Body of pancreas (tissue), 4 donors: ENCODE measurements at regions not wholly inside any gene's neighbourhood (a gene's known extent, or its start where the extent isn't known, plus 50 kb on each side); places are given as distances from the start of the nearest gene placed in this dataset.
"Not testable (repeated sequence)": the region's sequence is repeated elsewhere in the genome, so short reads cannot be mapped to it uniquely, and the experiment has no call there.

Source experiments
- ATAC-seq: fragments of 150-250 bp; one replicate; pipeline ENCODE4 v1.9.1; 2016
- DNase-seq, 4 donors: peaks; one replicate each; pipeline ENCODE4 v3.0.0-alpha.2; 2019
- H3K27ac ChIP-seq, 4 donors: fragments of 200-600 bp; sonication (generic); 1 replicate in 3 of 4; 2 replicates in 1 of 4; pipeline versions ENCODE4 v1.5.1 to v1.6.1; 2016 to 2019; ENCODE audit warnings: mild to moderate bottlenecking in 1 of 4, mixed read lengths in 1 of 4, moderate library complexity in 1 of 4
- H3K27me3 ChIP-seq, 2 donors: fragments of 200-600 bp; sonication (generic); one replicate each; pipeline ENCODE4 v1.6.0; 2016; ENCODE audit warnings: mild to moderate bottlenecking in 1 of 2
- H3K36me3 ChIP-seq, 2 donors: fragments of 200-600 bp; sonication (generic); replicated peaks in 1 of 2; 2 replicates each; pipeline ENCODE4 v1.5.1; 2016; ENCODE audit warnings: low read depth in 2 of 2; ENCODE audit not compliant: insufficient read depth in 1 of 2
- H3K4me1 ChIP-seq: fragments of 200-600 bp; sonication (generic); one replicate; pipeline ENCODE4 v1.6.0; 2016
- H3K4me3 ChIP-seq, 2 donors: fragments of 200-600 bp; sonication (generic); 1 replicate in 1 of 2; 2 replicates in 1 of 2; pipeline ENCODE4 v1.5.1; 2016 to 2019
- H3K9me3 ChIP-seq, 3 donors: fragments of 200-600 bp; sonication (generic); 1 replicate in 2 of 3; 2 replicates in 1 of 3; pipeline ENCODE4 v1.5.1; 2016
- POLR2A ChIP-seq, 3 donors: fragments of 450-650 bp; IDR thresholded peaks; one replicate each; pipeline ENCODE4 v1.6.1; 2016; ENCODE audit warnings: antibody characterized with exemption in 3 of 3, mild to moderate bottlenecking in 2 of 3
- WGBS, 2 donors: methylation state at CpG; one replicate each; pipeline ENCODE4 v1.1.5; 2017; 5-methylcytosine and 5-hydroxymethylcytosine counted together
- intact Hi-C: fragments of 100-400 bp; cut with DNase I; formaldehyde crosslinking; loops from one replicate; pipeline ENCODE4 v1.15.1; 2023
- TF ChIP-seq, protein P1 (sequence below), 7 experiments: fragments of 450-650 bp in 4 of 7; fragments of 200-600 bp in 3 of 7; sonication (generic) in 3 of 7; IDR thresholded peaks; one replicate each; pipeline ENCODE4 v1.5.1; 2016 to 2019; ENCODE audit warnings: antibody characterized with exemption in 7 of 7

DNA sequence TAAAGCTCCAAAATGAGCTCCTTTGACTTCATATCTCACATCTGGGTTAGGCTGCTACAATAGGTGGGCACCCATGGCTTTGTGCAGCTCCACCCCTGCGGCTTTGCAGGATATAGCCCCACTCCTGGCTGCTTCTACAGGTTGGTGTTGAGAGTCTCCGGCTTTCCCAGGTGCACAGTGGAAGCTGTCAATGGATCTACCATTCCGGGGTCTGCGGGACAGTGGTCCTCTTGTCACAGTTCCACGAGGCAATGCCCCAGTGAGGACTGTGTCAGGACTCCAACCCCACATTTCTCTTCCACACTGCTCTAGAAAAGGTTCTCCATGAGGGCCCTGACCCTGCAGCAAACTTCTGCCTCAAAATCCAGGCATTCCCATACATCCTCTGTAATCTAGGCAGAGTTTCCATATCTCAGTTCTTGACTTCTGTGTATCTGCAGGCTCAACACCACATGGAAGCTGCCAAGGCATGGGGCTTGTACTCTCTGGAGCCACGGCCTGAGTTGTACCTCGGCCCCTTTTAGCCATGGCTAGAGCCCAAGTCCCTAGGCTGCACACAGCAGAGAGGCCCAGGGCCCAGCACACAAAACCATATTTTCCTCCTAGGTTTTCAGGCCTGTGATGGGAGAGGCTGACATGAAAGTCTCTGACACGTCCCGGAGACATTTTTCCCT, 342.8 kb downstream of the FAM47B start:
- no peak for ATAC-seq
- TF ChIP-seq POLR2A (IDR thresholded peaks at IDR 0.05) = no peak
- TF ChIP-seq, protein P1, sequence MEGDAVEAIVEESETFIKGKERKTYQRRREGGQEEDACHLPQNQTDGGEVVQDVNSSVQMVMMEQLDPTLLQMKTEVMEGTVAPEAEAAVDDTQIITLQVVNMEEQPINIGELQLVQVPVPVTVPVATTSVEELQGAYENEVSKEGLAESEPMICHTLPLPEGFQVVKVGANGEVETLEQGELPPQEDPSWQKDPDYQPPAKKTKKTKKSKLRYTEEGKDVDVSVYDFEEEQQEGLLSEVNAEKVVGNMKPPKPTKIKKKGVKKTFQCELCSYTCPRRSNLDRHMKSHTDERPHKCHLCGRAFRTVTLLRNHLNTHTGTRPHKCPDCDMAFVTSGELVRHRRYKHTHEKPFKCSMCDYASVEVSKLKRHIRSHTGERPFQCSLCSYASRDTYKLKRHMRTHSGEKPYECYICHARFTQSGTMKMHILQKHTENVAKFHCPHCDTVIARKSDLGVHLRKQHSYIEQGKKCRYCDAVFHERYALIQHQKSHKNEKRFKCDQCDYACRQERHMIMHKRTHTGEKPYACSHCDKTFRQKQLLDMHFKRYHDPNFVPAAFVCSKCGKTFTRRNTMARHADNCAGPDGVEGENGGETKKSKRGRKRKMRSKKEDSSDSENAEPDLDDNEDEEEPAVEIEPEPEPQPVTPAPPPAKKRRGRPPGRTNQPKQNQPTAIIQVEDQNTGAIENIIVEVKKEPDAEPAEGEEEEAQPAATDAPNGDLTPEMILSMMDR (IDR thresholded peaks at IDR 0.05) = no peak
- 67 to 82% methylated on average over 2 to 7 of the region's 9 CpGs for WGBS, 2 donors

DNA sequence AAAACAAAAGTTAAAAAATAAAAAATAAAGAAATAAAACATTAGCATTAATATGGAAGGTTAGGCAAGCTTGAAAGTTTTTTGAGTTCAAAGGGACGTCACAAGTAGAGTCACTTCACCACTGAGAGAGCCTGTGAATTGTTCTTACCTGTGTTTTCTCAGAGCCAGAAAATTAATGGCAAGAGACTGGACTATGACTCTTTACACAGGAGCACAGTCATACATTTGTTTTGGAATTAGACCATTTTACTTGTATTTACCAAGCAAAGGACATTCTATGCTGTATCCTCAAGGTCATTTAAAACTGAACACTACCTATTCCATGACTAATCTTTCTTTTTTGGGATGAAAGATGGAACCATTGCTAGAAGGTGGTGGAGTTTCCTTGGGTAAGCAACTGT, 346.1 kb downstream of the FAM47B start:
- 38 to 53% methylated on average over 1 of the region's 1 CpG for WGBS, 2 donors
- Histone ChIP-seq H3K9me3 (no peaks in the 10 kb centered on the region), H3K27me3 (no peaks in the 10 kb centered on the region), H3K4me3 (no peak overlapping the region), H3K36me3 (no peaks in the 10 kb centered on the region), H3K27ac (no peak overlapping the region), H3K4me1 (no peaks in the 10 kb centered on the region)
- ATAC-seq = no peak
- intact Hi-C loops = no loop called here
- TF ChIP-seq, protein P1 (IDR thresholded peaks at IDR 0.05) = no peak
- TF ChIP-seq POLR2A (IDR thresholded peaks at IDR 0.05) = no peak
- DNase-seq = no peak

More for the DNA sequence above, 342.8 kb downstream of the FAM47B start:
- Histone ChIP-seq H3K27ac (no peak overlapping the region), H3K4me1 (no peaks in the 10 kb centered on the region), H3K27me3 (no peaks in the 10 kb centered on the region), H3K36me3 (no peaks in the 10 kb centered on the region), H3K9me3 (no peaks in the 10 kb centered on the region), H3K4me3 (no peak overlapping the region)
- no peak for DNase-seq
- intact Hi-C loops = no loop called here

DNA sequence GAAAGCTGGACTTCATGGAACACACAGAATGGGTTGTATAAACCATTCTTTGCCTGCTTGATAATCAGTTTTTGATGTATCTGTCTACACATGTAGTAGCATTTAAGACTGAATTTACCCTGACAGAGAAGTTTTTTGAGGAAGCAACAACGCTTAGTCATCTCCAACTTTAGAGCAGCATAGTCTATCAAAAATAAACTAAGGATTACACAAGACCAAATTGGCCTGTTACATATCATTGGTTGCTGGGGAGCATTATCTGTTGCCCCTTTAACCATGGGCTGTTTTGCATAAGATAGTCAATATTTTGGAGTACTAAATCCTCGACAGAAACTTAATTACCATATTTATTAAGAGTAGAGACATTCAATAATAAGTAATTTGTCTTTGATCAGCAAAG, 347.4 kb downstream of the FAM47B start:
- no peak for ATAC-seq
- TF ChIP-seq, protein P1 (IDR thresholded peaks at IDR 0.05) = no peak
- TF ChIP-seq POLR2A (IDR thresholded peaks at IDR 0.05) = no peak
- no peaks in the 10 kb centered on the region for H3K27me3 ChIP-seq

DNA sequence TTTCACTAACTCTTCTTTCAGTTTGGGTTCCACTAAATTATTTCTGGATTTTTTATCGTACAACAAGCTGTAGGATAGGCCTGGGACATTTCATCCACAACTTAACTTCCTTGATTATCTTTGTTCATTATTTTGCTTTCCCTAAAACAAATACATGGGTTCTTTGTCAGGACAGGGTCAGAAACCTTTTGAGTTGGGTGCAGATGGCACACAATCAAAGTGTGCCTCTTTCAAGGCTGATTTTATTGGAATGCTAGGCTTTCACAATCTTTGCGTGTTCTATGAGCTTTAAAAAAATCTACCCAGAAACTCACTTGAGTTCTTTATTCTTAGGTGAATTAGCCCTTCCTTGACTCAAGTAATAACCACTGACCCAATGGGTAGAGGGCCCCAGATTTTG, 348.4 kb downstream of the FAM47B start:
- no peaks in the 10 kb centered on the region for H3K4me1 ChIP-seq
- no peak overlapping the region for H3K27ac ChIP-seq
- H3K4me3 ChIP-seq = no peak overlapping the region
- ATAC-seq (no peak), DNase-seq (no peak)
- H3K27me3 ChIP-seq = no peaks in the 10 kb centered on the region
- intact Hi-C loops = no loop called here
- no peaks in the 10 kb centered on the region for H3K9me3 ChIP-seq
- H3K36me3 ChIP-seq = no peaks in the 10 kb centered on the region
- whole genome bisulfite sequencing, 2 donors = 57 to 74% methylated on average over 2 of the region's 2 CpGs
- TF ChIP-seq, protein P1 (IDR thresholded peaks at IDR 0.05) = no peak
- no peak for TF ChIP-seq POLR2A (IDR thresholded peaks at IDR 0.05)

More for the DNA sequence above, 347.4 kb downstream of the FAM47B start:
- Histone ChIP-seq H3K9me3 (no peaks in the 10 kb centered on the region), H3K4me1 (no peaks in the 10 kb centered on the region), H3K36me3 (no peaks in the 10 kb centered on the region), H3K27ac (no peak overlapping the region), H3K4me3 (no peak overlapping the region)
- DNase-seq = no peak
- intact Hi-C loops = no loop called here
- 30 to 53% methylated on average over 2 of the region's 2 CpGs for WGBS, 2 donors

DNA sequence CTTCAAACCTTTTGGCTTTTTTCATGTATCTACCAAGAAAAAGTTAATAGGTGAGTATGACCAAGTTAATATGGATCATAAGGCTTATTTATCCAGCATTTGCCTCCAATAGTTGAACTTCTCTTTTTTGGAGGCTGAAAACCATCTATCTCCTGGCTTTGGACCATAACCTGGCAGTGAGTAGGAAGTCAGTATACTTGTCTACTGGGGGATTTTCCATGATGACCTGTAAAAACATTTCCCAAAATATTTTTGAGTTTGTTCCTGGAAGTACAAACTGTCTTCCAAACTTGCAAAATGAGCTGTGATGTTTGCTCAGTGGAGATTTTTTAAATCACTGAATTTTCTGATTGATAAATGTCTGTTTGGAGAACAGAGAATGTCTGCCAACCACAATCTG, 349.9 kb downstream of the FAM47B start:
- ATAC-seq (no peak), DNase-seq (no peak)
- Histone ChIP-seq H3K9me3 (no peaks in the 10 kb centered on the region), H3K4me3 (no peak overlapping the region), H3K27ac (no peak overlapping the region), H3K27me3 (no peaks in the 10 kb centered on the region), H3K36me3 (no peaks in the 10 kb centered on the region), H3K4me1 (no peaks in the 10 kb centered on the region)
- intact Hi-C loops = no loop called here
- TF ChIP-seq POLR2A (IDR thresholded peaks at IDR 0.05) = no peak
- TF ChIP-seq, protein P1 (IDR thresholded peaks at IDR 0.05) = no peak

DNA sequence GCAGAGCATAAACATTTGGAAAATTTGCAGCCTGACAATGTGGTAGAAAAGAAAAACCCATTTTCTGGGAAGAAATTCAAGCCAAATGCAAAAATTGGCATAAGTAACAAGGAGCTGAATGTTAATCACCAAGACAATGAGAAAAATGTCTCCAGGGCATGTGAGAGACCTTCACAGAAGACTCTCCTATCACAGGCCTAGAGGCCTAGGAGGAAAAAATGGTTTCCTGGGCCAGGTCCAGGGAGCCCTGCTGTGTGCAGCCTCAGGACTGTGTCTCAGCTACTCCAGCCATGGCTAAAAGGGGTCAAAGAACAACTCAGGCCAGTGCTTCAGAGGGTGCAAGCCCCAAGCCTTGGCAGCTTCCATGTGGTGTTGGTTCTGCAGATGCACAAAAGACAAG, 362.4 kb downstream of the FAM47B start:
- H3K27ac ChIP-seq, H3K36me3 ChIP-seq, H3K27me3 ChIP-seq, H3K9me3 ChIP-seq, ATAC-seq, H3K4me3 ChIP-seq, DNase-seq, intact Hi-C loops, H3K4me1 ChIP-seq: not testable (repeated sequence)
